H7 (cell line): ENCODE measurements at regions not wholly inside any gene's neighbourhood (a gene's known extent, or its start where the extent isn't known, plus 50 kb on each side); places are given as distances from the start of the nearest gene placed in this dataset.

Experiments used
- DNase-seq: peaks from one replicate; pipeline ENCODE4 v3.0.0; 2012
- H3K27me3 ChIP-seq: 2 replicates; pipeline ENCODE4 v1.6.0; 2011; ENCODE audit warnings: mild to moderate bottlenecking, low read length; ENCODE audit not compliant: control insufficient read depth, insufficient read depth
- H3K36me3 ChIP-seq: replicated peaks from 2 replicates; pipeline ENCODE4 v1.5.1; 2011; ENCODE audit warnings: low read length; ENCODE audit not compliant: control insufficient read depth, insufficient read depth
- H3K4me3 ChIP-seq: 2 replicates; pipeline ENCODE4 v1.5.1; 2011; ENCODE audit warnings: low read depth, mild to moderate bottlenecking, control low read depth, low read length, moderate library complexity; ENCODE audit not compliant: insufficient read depth

GRCh38 chr6:14255916-14256315, 138.3 kb downstream of the CD83 start:
- no peaks in the 10 kb centered on the region for H3K36me3 ChIP-seq
- H3K4me3 ChIP-seq: no peak overlapping the region
- H3K27me3 ChIP-seq: no peaks in the 10 kb centered on the region; the same call in 1 of the 2 replicates
- DNase-seq: no peak

- no peaks in the 10 kb centered on the region; the same call in 1 of the 2 replicates for H3K27me3 ChIP-seq
- H3K36me3 ChIP-seq: no peaks in the 10 kb centered on the region
- H3K4me3 ChIP-seq: no peak overlapping the region
- no peak for DNase-seq
Measured at GRCh38 chr6:14258117-14258516, 140.5 kb downstream of the CD83 start.

GRCh38 chr6:14258695-14259593, 141.4 kb downstream of the CD83 start:
- H3K36me3 ChIP-seq: no peaks in the 10 kb centered on the region
- no peak overlapping the region for H3K4me3 ChIP-seq
- DNase-seq: no peak
- H3K27me3 ChIP-seq: no peaks in the 10 kb centered on the region

GRCh38 chr6:14259594-14260152, 142.1 kb downstream of the CD83 start:
- Histone ChIP-seq H3K4me3 (no peak overlapping the region), H3K36me3 (no peaks in the 10 kb centered on the region), H3K27me3 (no peaks in the 10 kb centered on the region)
- no peak for DNase-seq

GRCh38 chr6:14260839-14261238, 143.3 kb downstream of the CD83 start:
- Histone ChIP-seq H3K36me3 (no peaks in the 10 kb centered on the region), H3K27me3 (no peaks in the 10 kb centered on the region), H3K4me3 (no peak overlapping the region)
- DNase-seq: no peak

GRCh38 chr6:14263881-14264424, 146.4 kb downstream of the CD83 start:
- no peak for DNase-seq
- H3K27me3 ChIP-seq: no peaks in the 10 kb centered on the region
- H3K36me3 ChIP-seq: no peaks in the 10 kb centered on the region
- no peak overlapping the region for H3K4me3 ChIP-seq

GRCh38 chr6:14265049-14266021, 147.8 kb downstream of the CD83 start:
- H3K27me3 ChIP-seq: no peaks in the 10 kb centered on the region
- H3K36me3 ChIP-seq: no peaks in the 10 kb centered on the region
- DNase-seq: no peak
- no peak overlapping the region for H3K4me3 ChIP-seq

- Histone ChIP-seq H3K27me3 (no peaks in the 10 kb centered on the region), H3K36me3 (no peaks in the 10 kb centered on the region), H3K4me3 (no peak overlapping the region)
- DNase-seq: no peak
Measured at GRCh38 chr6:14266266-14266665, 148.7 kb downstream of the CD83 start.

- Histone ChIP-seq H3K36me3 (no peaks in the 10 kb centered on the region), H3K27me3 (no peaks in the 10 kb centered on the region), H3K4me3 (no peak overlapping the region)
- no peak for DNase-seq
Measured at GRCh38 chr6:14267885-14268660, 150.5 kb downstream of the CD83 start.

GRCh38 chr6:14269436-14269835, 151.9 kb downstream of the CD83 start:
- no peaks in the 10 kb centered on the region; the same call in 1 of the 2 replicates for H3K27me3 ChIP-seq
- no peaks in the 10 kb centered on the region for H3K36me3 ChIP-seq
- H3K4me3 ChIP-seq: no peak overlapping the region
- no peak for DNase-seq

GRCh38 chr6:14270142-14270893, 152.7 kb downstream of the CD83 start:
- H3K4me3 ChIP-seq: no peak overlapping the region
- DNase-seq: no peak
- no peaks in the 10 kb centered on the region; the same call in 1 of the 2 replicates for H3K27me3 ChIP-seq
- no peaks in the 10 kb centered on the region for H3K36me3 ChIP-seq

- no peak for DNase-seq
- Histone ChIP-seq H3K27me3 (no peaks in the 10 kb centered on the region; the same call in 1 of the 2 replicates), H3K36me3 (no peaks in the 10 kb centered on the region), H3K4me3 (no peak overlapping the region)
Measured at GRCh38 chr6:14270925-14271788, 153.6 kb downstream of the CD83 start.
